ENCODE measurements at regions not wholly inside any gene's neighbourhood (a gene's known extent, or its start where the extent isn't known, plus 50 kb on each side); places are given as distances from the start of the nearest gene placed in this dataset.
A peak's percentile ranks its signal among the peaks of the same experiment; 100 is the strongest.
"Not testable (repeated sequence)": the region's sequence is repeated elsewhere in the genome, so short reads cannot be mapped to it uniquely, and the experiment has no call there.

GRCh38 chr17:77548967-77549366 is 408.2 kb downstream of the SEC14L1 start:
- no peak for DNase-seq

GRCh38 chr17:77549726-77550366 is 408.7 kb upstream of the TNRC6C start:
- no peak for DNase-seq

GRCh38 chr17:77553459-77554066 is 404.9 kb upstream of the TNRC6C start:
- DNase-seq: no peak

GRCh38 chr17:77555121-77555591 is 403.3 kb upstream of the TNRC6C start:
- DNase-seq: no peak

- peak; percentile 82 for DNase-seq
Observed at GRCh38 chr17:77555741-77556291, 402.7 kb upstream of the TNRC6C start.

- no peak for DNase-seq
Observed at GRCh38 chr17:77556383-77557061, 402.0 kb upstream of the TNRC6C start.

GRCh38 chr17:77558846-77559626 is 399.5 kb upstream of the TNRC6C start:
- no peak for DNase-seq

- no peak for DNase-seq
Observed at GRCh38 chr17:77560381-77560780, 398.1 kb upstream of the TNRC6C start.

- DNase-seq: no peak
Observed at GRCh38 chr17:77560841-77561240, 397.7 kb upstream of the TNRC6C start.

- DNase-seq: not testable (repeated sequence)
Observed at GRCh38 chr17:77562361-77562760, 396.1 kb upstream of the TNRC6C start.

- no peak for DNase-seq
Observed at GRCh38 chr17:77563439-77564102, 394.9 kb upstream of the TNRC6C start.

- DNase-seq: no peak
Observed at GRCh38 chr17:77564278-77564920, 394.1 kb upstream of the TNRC6C start.

GRCh38 chr17:77565166-77565565 is 393.3 kb upstream of the TNRC6C start:
- DNase-seq: no peak

GRCh38 chr17:77566151-77566550 is 392.4 kb upstream of the TNRC6C start:
- DNase-seq: no peak

- no peak for DNase-seq
Observed at GRCh38 chr17:77566566-77567138, 391.9 kb upstream of the TNRC6C start.

- no peak for DNase-seq
Observed at GRCh38 chr17:77568540-77568939, 390.0 kb upstream of the TNRC6C start.

GRCh38 chr17:77569846-77570564 is 388.5 kb upstream of the TNRC6C start:
- no peak for DNase-seq

- DNase-seq: no peak
Observed at GRCh38 chr17:77570565-77570898, 388.0 kb upstream of the TNRC6C start.

- no peak for DNase-seq
Observed at GRCh38 chr17:77571155-77571981, 387.1 kb upstream of the TNRC6C start.

All from renal pelvis (tissue), 1 donor.